GM18870 (cell line): ENCODE measurements at regions not wholly inside any gene's neighbourhood (a gene's known extent, or its start where the extent isn't known, plus 50 kb on each side); places are given as distances from the start of the nearest gene placed in this dataset.

Source experiments
- ATAC-seq: cut with Tn5 transposase; IDR thresholded peaks from one replicate; pipeline ENCODE4 v1.9.1; 2021; ENCODE audit warnings: moderate library complexity; ENCODE audit not compliant: unreplicated experiment

DNA sequence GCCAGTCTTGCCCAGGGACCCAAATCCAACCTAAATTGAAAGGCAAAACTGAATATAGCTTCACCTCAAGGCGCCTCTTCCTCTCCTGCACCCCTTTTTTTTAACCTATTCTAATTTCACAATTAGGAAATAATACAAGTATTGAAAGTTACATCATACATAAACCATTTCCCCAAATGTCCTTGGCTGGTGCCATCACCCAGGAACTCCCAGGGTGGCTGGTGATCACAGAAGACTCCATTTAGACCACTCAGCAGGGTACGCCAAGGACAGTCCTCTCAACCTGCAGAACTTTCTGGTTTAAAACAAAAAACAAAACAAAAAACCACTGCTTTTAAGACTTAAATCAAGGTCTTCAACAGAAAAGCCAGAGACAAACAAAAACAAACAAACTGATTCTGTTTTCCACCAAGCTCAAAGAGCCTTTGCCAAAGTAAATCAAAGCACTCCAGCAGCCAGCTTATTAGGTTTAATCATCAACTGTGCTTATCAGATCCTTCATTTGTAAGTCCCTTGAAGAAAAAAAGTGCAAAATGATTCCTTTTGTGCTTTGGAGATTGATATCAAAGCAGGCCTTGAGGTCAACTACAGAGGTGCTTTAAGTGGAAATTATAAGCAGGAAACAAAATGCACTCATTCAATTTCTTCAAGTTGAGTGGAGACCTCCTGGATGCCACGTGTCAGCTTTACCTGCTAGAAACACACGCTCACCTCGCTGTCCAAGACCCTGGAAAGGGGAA, 113.0 kb downstream of the ETS2 start:
- no peak for ATAC-seq

DNA sequence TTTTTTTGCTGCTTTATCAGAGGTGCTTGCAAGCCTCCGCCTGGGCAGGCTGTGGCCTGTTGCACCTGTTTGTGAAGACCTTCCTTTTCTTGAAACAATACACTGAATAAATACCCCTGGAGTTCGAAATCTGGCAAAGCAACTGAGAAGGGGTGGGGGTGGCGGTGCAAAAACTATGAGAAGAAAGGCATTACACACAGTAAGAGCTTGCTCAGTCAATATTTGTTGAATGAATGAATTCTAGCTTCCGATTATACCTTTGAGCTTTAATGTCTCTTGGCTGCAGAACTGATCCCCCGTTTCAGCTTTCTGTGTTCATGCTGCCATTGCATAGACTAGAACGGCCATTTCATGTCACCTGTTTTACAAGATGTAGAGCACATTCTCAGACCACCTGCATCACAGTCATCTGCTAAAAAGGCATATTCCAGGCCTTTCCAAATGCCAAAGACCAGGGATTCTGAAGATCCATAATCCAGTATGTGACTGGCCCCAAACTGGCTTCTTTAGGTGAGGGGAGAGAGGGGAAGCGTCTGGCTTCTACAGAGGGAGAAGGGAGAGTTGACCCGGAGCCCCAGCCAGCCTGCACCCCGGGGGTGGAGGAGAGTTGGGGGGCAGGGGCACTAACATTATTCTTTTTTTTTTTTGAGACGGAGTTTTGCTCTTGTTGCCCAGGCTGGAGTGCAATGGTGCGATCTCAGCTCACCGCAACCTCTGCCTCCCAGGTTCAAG, 111.5 kb downstream of the ETS2 start:
- no peak for ATAC-seq

DNA sequence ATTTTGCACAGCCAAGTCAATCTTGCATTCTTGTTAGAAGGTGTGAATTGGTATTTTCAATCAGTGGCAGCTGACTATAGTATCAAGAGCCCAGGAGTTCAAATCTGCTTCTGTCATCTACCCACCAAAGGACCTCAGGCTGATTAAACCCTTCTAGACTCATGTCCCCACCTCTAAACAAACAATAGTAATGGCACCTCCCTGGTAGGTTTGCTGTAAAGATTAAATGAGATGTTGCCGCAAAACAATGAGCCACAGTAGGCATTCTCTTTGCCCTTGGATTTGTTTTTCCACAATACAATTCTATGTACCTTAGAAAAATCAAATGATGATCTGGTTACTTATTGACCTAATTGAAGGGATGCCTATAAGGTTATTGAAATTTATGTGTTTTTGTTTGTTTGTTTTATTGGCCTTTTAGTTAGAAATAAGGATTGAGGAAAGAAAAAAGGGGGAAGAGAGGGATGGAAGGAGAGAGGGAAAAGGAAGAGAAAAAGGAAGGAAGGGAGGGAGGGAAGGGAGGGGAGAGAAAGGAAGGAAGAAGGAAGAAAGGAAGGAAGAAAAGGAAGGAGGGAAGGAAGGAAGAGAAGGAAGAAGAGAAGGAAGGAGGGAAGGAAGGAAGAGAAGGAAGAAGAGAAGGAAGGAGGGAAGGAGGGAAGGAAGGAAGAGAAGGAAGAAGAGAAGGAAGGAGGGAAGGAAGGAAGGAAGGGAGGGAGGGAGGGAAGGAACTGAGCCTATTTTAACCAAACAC, 110.7 kb downstream of the ETS2 start:
- no peak for ATAC-seq

DNA sequence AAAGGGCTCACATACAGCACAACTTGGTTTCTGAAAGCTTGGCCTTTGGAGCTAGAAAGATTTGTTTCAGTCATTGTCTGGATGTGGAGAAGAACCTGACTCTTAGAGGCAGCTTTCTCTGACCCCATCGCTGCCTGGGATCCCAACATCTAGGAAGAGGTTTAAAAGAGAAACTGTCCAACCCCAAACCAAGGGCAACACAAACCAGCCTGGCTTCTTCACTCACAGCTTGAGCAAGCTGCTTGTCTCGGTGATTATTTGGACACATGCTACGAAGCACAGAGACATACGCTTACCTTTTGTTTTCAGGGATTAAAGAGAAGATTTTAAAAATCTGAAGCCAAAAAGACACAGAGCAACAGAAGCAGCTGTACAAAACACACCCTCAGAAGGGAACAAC, 109.8 kb downstream of the ETS2 start:
- ATAC-seq: no peak

- no peak for ATAC-seq
Observed at GRCh38 chr21:38914528-38915293, 109.0 kb downstream of the ETS2 start.

DNA sequence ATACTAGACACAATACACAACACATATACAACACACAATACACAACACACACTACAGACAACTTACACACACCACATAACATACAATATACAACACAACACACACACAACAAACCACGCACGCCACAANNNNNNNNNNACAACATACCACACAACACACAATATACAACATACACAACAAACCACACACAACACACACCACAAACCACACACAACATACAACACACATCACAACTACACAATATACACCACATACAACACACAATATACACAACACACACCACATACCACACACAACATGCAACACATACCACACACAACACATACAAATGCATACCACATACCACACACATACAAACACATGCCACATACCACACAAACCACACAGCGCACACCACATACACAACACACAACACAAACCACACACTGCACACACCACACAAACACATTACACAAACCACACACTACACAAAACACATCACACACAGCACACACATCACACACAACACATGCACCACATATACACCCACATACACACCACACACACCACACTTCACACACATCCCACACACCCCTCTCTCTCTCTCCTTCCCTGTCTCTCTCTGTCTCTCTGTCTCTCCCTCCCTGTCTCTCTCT, 108.3 kb downstream of the ETS2 start:
- no peak for ATAC-seq

- no peak for ATAC-seq
Observed at GRCh38 chr21:38913120-38913892, 107.6 kb downstream of the ETS2 start.

DNA sequence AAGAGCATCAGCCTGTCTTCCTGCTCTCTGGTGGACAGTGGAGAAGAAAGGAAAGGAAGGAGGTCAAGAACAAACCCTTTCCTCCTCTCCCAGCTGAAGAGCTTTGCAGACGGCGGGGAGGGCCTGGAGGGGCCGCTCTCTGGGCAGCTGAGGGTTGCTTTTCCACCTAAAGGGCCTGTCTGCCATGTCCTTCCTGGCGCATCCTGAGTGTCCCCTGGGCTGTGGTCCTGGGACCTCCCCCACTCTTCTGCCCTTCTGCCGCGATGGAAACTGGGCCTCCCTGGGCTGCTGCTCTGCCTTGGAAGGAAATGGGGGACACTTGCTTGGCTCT, 107.0 kb downstream of the ETS2 start:
- ATAC-seq: no peak

GRCh38 chr21:38912102-38912629, 106.4 kb downstream of the ETS2 start:
- no peak for ATAC-seq

DNA sequence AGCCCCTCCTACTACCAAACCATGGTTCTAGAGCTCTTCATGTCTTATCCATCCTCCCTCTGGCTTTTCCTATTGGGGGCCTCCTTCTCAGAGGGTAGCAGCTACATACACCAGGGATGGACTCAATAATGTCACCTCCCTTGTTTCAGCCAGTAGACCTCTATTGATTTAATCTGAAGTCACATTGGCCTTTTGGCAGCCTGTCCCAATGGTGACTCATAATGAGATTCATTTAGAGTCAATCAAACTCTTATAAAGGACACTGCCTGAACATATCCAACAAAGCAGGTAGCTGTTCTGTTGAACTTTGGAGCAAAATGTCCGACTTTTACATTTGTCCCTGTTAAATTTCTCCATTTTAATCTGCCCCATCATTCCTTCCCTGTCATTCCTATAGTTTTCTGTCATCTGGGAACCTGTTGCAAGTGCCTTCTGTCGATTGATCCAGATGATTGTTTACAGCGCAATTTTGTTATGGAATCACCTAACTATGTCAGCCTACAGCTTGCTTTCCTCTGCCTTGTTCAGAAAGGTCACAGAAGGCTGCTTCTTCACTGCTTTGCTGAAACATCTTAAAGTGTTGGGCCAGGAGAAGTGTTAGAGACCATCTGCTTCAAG, 105.9 kb downstream of the ETS2 start:
- ATAC-seq: no peak

DNA sequence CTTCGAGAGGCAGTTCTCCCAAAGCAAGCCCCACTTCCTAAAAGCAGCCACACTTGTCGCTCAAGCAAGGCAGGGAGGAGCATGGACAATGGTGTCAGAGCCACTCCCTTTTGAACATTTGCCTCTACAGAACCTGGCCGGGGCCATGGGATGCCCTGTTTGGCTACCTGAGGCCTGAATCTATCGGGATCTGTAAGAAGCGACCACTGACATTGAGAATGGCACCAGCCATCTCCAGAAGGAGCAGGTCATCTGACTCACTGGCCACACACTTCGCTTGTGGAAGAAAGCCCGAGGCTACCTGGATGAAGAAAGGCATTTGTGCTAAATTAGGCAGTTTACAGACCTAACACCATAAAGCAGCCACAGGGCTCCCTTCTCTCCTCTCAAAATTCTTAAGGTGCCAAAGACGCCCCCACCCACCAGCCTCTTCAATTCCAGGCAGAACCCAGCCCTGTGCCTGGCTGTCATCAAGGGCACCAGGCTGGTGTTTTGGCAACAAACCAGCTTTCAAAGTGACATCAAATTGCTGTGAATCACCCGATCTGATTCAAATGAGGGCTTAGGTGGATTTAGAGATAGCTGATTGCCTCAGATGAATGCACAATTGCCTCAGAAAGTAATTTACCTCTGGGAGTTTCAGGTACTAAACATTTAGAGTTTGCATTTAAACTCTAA, 104.8 kb downstream of the ETS2 start:
- ATAC-seq: no peak

GRCh38 chr21:38909929-38910328, 104.2 kb downstream of the ETS2 start:
- no peak for ATAC-seq

DNA sequence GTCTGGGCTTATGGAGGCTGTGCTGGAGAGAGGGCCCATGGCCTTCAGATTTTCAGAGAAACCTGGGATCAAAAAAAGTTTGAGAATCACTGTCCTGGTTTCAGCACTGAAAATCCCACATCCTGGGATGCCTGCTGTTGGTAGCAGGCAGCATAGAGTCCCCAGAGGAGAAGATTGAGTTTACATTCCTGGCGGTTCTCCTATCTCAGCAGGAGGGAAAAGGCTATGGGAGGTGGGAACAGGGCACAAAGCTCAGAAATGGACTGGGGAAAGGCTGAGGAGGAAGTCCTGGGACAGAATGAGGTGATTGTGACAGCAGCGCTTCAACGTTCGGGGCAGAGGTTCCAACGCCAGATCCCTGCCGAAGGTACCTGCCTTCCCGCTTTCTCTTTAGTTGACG, 103.4 kb downstream of the ETS2 start:
- no peak for ATAC-seq

GRCh38 chr21:38908537-38908936, 102.8 kb downstream of the ETS2 start:
- ATAC-seq: no peak

DNA sequence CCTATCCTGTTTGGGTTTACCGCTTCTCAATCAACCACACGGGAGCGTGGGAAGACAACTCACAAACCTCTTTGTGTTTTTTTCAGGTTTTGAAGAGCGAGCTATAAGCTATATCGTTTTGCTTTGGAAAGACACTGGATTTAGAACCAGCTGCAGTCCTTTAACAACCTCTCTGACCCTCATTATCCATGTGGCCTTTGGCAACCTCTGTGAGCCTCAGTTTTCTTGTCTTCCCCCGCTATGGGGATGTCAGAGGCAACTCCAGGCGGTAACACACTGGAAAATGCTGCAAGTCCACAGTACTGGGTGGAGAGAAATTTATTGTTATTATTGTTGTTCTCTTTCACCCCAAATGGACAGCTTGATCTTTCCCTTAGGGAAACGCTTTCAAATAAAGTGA, 100.0 kb downstream of the ETS2 start:
- ATAC-seq: no peak

GRCh38 chr21:38905328-38905727, 99.6 kb downstream of the ETS2 start:
- no peak for ATAC-seq

- no peak for ATAC-seq
Observed at GRCh38 chr21:38903690-38904139, 98.0 kb downstream of the ETS2 start.

DNA sequence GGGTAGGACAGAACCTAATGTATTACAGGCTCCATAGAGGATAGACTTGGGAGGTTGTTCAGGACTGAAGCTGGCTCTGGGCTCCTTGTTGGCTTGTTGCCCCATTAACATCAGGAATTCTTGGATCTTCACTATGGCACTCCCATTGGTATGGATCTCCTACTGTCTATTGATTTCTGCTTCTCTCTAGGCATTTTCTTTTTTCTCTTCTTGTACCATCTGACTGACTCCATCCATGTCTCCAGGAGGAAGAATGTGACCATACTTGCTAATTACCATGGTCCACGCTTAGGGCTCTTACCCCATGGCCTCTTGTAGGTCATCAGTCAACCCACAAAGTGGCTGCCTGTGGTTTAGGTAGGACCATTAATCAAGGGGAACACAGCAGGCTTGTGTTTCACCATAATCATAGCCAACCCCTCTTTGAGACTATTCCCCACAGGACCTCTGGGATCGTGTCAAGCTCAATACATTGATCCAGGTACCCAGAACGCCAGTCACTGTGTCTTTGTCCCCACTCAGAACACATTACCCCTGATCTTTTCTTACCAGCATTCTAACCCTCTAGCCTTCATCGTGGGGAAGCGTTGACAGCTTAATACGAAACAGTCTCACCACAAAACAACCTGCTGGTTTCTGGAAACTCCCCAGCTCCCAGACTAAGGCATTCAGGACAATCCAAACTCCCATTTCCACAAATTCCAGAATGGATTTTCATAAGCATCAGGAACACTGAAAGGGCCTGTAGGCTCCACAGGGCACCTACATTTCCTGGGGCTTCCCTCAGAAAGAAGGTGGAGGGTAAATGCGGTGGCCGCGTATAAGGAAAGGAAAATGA, 97.1 kb downstream of the ETS2 start:
- ATAC-seq: no peak
